H1 (cell line): ENCODE measurements at regions not wholly inside any gene's neighbourhood (a gene's known extent, or its start where the extent isn't known, plus 50 kb on each side); places are given as distances from the start of the nearest gene placed in this dataset.

Experiments used
- BRCA1 ChIP-seq: IDR thresholded peaks from 2 replicates; pipeline ENCODE4 v1.6.1; 2012; ENCODE audit warnings: low read depth, low read length, improper control_type of control experiment
- CTCF ChIP-seq, 3 experiments: IDR thresholded peaks; 1 replicate in 2 of 3; 2 replicates in 1 of 3; pipeline versions ENCODE4 v1.5.1 to v1.6.1; 2011; ENCODE audit warnings: low read length in 3 of 3, mild to moderate bottlenecking in 3 of 3, inconsistent platforms in 2 of 3, low read depth in 1 of 3, moderate library complexity in 1 of 3; ENCODE audit not compliant: insufficient read depth in 1 of 3; ENCODE audit errors: control extremely low read depth in 1 of 3
- EGR1 ChIP-seq: IDR thresholded peaks from 2 replicates; pipeline ENCODE4 v1.6.1; 2011; ENCODE audit warnings: low read depth, low read length, borderline replicate concordance
- MAFK ChIP-seq: IDR thresholded peaks from 2 replicates; pipeline ENCODE4 v1.6.1; 2012; ENCODE audit warnings: low read depth, mild to moderate bottlenecking, improper control_type of control experiment, low read length
- POLR2A ChIP-seq, 2 experiments: IDR thresholded peaks; 1 replicate in 1 of 2; 2 replicates in 1 of 2; pipeline ENCODE4 v1.6.1; 2011; ENCODE audit warnings: low read depth in 2 of 2, low read length in 2 of 2, mild to moderate bottlenecking in 2 of 2; ENCODE audit errors: control extremely low read depth in 1 of 2
- RFX5 ChIP-seq: IDR thresholded peaks from 2 replicates; pipeline ENCODE4 v1.6.1; 2011; ENCODE audit warnings: low read depth, low read length, improper control_type of control experiment, borderline replicate concordance
- USF2 ChIP-seq: IDR thresholded peaks from 2 replicates; pipeline ENCODE4 v1.6.1; 2011; ENCODE audit warnings: low read length, improper control_type of control experiment
- ZNF274 ChIP-seq: IDR thresholded peaks from 2 replicates; pipeline ENCODE4 v1.7.0; 2012; ENCODE audit warnings: low read length, borderline replicate concordance; ENCODE audit errors: extremely low read depth

GRCh38 chr3:144273601-144274000, 302.0 kb downstream of the DIPK2A start:
- TF ChIP-seq EGR1 (no peak), ZNF274 (no peak), POLR2A (IDR thresholded peaks at IDR 0.05; ENCODE audit: control extremely low read depth in 1 of 2, low read depth in 2 of 2, low read length in 2 of 2) (no peak), MAFK (no peak), CTCF (IDR thresholded peaks at IDR 0.05; ENCODE audit: control extremely low read depth in 1 of 3, insufficient read depth in 1 of 3, low read depth in 1 of 3, low read length in 3 of 3) (no peak), USF2 (no peak), BRCA1 (no peak), RFX5 (no peak)
